ENCODE measurements at regions not wholly inside any gene's neighbourhood (a gene's known extent, or its start where the extent isn't known, plus 50 kb on each side); places are given as distances from the start of the nearest gene placed in this dataset.
A peak's percentile ranks its signal among the peaks of the same experiment; 100 is the strongest.

DNA sequence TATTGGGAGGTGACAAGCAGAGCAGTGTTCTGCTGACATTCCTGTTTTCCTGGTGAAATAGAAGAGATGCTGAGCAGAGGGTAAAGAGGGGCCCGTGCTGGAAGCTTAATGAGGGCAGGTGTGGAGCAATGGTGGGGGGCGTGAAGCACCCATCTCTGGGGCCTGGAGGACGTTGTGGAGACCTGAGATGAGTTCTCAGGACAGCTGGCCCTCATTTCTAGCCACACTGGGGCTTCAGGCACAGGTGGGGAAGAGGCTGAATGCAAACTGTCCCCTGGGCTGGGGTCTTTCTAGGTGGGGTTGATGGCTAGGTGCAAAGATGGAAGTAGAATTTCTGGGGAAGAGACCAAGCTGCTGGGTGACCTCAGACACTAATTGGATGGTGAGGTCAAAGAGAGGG lies 274.2 kb upstream of the TCERG1L start:
- H3K36me3 ChIP-seq (ENCODE audit: insufficient read depth, low read length): no peaks in the 10 kb centered on the region
- DNase-seq: no peak
- no peak overlapping the region for H3K4me3 ChIP-seq (ENCODE audit: low read length)
- Mint-ChIP-seq H3K27ac (no peak overlapping the region), H3K36me3 (no peaks in the 10 kb centered on the region), H3K4me1 (no peaks in the 10 kb centered on the region), H3K4me3 (no peak overlapping the region), H3K9me3 (peaks cover 0 to 4% (median 3%) of the 10 kb centered on the region in 5 donors), H3K27me3 (peaks cover 0 to 8% of the 10 kb centered on the region in 2 donors)
- H3K4me1 ChIP-seq (ENCODE audit: insufficient read depth, low read length): no peaks in the 10 kb centered on the region
- no peak overlapping the region for H3K27ac ChIP-seq (ENCODE audit: low read depth, low read length)
- H3K27me3 ChIP-seq (ENCODE audit: insufficient read depth, low read length, poor library complexity, severe bottlenecking): no peaks in the 10 kb centered on the region
- POLR2A ChIA-PET: no interaction called here
- H3K9me3 ChIP-seq (ENCODE audit: low read length): no peaks in the 10 kb centered on the region
- CTCF ChIA-PET: no interaction called here

DNA sequence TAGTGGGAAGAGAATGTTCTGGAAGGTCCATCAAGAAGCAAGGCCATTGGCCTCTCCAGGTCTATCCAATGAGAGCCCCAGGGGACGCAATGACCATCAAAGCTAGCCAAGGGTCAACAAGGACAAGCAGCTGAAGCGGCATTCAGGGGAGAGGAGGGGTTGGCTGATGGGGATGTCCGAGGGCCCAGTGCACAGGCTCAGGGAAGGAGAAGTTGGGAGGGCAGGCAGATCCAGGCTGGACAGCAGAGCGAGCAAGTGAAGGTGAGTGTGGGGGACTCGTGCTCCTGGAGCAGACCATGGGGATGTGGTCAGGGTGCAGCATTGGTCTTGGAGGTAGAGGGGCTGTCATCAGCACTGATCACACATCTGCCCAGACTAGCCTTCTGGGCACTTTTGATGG lies 275.4 kb upstream of the TCERG1L start:
- Mint-ChIP-seq H3K36me3 (no peaks in the 10 kb centered on the region), H3K4me1 (no peaks in the 10 kb centered on the region), H3K9me3 (peaks cover 0 to 5% (median 2%) of the 10 kb centered on the region in 5 donors), H3K4me3 (no peak overlapping the region), H3K27me3 (peaks cover 0 to 5% of the 10 kb centered on the region in 2 donors), H3K27ac (no peak overlapping the region)
- no peak overlapping the region for H3K4me3 ChIP-seq (ENCODE audit: low read length)
- no peaks in the 10 kb centered on the region for H3K9me3 ChIP-seq (ENCODE audit: low read length)
- ChIA-PET POLR2A (no interaction called here), CTCF (no interaction called here)
- no peaks in the 10 kb centered on the region for H3K36me3 ChIP-seq (ENCODE audit: insufficient read depth, low read length)
- no peak for DNase-seq
- H3K4me1 ChIP-seq (ENCODE audit: insufficient read depth, low read length): no peaks in the 10 kb centered on the region
- no peak overlapping the region for H3K27ac ChIP-seq (ENCODE audit: low read depth, low read length)
- no peaks in the 10 kb centered on the region for H3K27me3 ChIP-seq (ENCODE audit: insufficient read depth, low read length, poor library complexity, severe bottlenecking)

DNA sequence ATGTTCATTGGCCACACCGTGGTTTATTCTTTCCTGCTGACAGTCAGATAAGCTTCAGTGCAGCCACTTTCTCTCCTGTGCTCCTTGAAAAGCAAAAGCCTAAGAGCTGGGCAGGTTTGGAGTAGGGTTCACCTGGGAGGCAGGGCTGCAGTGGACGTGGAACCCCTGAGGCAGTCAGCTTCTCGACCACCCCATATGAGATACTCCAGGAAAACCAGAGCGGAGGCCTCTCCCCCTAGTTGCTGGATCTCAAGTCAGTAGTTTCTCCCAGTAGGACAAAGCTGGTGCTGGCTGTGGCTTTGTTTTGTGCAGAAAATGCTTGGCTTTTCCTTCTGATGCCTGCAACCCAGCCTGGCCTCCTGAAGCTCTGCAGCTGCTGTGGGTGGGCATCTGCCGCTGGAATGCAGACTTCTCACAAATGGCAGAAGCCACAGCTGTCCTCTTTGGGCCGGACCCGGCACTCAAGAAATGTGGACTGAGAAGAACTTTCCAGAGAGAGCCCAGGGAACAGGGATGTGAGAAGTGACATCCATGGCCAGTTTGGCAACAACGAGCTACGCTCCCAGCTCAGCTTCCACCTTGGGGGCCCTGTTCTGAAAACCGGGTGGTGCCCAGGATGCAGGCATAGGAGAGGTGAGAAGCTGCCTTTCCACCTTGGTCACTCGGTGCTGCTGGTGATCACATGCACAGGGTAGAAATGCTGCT lies 276.6 kb upstream of the TCERG1L start:
- Histone ChIP-seq H3K9me3 (ENCODE audit: low read length) (no peaks in the 10 kb centered on the region), H3K27me3 (ENCODE audit: insufficient read depth, low read length, poor library complexity, severe bottlenecking) (no peaks in the 10 kb centered on the region), H3K4me1 (ENCODE audit: insufficient read depth, low read length) (no peaks in the 10 kb centered on the region), H3K4me3 (ENCODE audit: low read length) (no peak overlapping the region), H3K36me3 (ENCODE audit: insufficient read depth, low read length) (no peaks in the 10 kb centered on the region), H3K27ac (ENCODE audit: low read depth, low read length) (no peak overlapping the region)
- H3K27ac Mint-ChIP-seq: no peak overlapping the region
- H3K4me3 Mint-ChIP-seq: no peak overlapping the region
- H3K9me3 Mint-ChIP-seq: peaks cover 0 to 7% (median 2%) of the 10 kb centered on the region in 5 donors
- H3K4me1 Mint-ChIP-seq: no peaks in the 10 kb centered on the region
- CTCF ChIA-PET: no interaction called here
- DNase-seq: no peak
- H3K27me3 Mint-ChIP-seq: peaks cover 0 to 5% of the 10 kb centered on the region in 2 donors
- POLR2A ChIA-PET: no interaction called here
- no peaks in the 10 kb centered on the region for H3K36me3 Mint-ChIP-seq

DNA sequence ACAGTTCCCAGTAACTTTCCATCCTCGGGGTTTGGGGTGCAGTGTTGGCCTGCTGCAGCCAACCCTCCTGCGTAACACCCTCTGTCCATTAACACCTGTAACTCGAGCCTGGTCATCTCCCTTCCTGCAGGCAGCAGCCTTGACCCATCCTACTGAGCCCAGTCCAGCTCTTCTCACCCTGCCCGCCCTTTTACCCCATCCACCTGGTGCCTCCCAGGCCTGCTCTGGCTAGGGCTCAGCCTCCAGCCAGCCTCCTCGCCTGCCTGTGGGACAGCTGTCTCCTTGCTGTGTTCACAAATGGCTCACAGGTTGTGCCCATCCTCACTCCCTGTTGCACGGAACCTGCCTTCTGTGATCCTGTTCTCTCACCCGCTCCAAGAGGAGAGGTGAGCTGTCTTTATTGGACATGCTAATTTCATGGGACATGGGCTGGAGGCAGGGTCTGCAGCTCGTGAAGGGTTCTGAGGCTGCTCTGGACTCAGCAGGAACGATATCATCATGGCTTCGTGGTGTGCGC lies 277.2 kb upstream of the TCERG1L start:
- Histone ChIP-seq H3K27me3 (ENCODE audit: insufficient read depth, low read length, poor library complexity, severe bottlenecking) (no peaks in the 10 kb centered on the region), H3K27ac (ENCODE audit: low read depth, low read length) (no peak overlapping the region), H3K4me1 (ENCODE audit: insufficient read depth, low read length) (no peaks in the 10 kb centered on the region), H3K36me3 (ENCODE audit: insufficient read depth, low read length) (no peaks in the 10 kb centered on the region), H3K9me3 (ENCODE audit: low read length) (no peaks in the 10 kb centered on the region), H3K4me3 (ENCODE audit: low read length) (no peak overlapping the region)
- no peaks in the 10 kb centered on the region for H3K36me3 Mint-ChIP-seq
- POLR2A ChIA-PET: no interaction called here
- no peak overlapping the region for H3K27ac Mint-ChIP-seq
- H3K9me3 Mint-ChIP-seq: peaks cover 0 to 7% (median 2%) of the 10 kb centered on the region in 5 donors
- CTCF ChIA-PET: no interaction called here
- peaks cover 0 to 5% of the 10 kb centered on the region in 2 donors for H3K27me3 Mint-ChIP-seq
- DNase-seq: no peak
- no peaks in the 10 kb centered on the region for H3K4me1 Mint-ChIP-seq
- H3K4me3 Mint-ChIP-seq: no peak overlapping the region

DNA sequence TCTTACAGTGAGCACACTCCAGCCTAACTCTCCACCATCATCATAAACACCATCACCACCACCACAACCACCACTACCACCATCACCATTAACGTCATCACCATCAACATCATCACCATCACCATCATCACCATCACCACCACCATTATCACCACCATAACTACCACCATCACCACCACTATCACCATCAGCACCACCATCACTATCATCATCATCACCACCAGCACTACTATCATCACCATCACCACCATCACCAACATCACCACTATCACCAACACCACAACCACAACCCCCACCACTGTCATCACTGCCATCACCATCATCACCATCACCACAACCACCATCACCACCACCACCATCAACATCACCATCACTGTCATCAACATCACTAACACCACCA lies 279.0 kb upstream of the TCERG1L start:
- ChIA-PET CTCF (no interaction called here), POLR2A (no interaction called here)
- no peak overlapping the region for H3K27ac ChIP-seq (ENCODE audit: low read depth, low read length)
- H3K9me3 ChIP-seq (ENCODE audit: low read length): no peaks in the 10 kb centered on the region
- no peak overlapping the region for H3K27ac Mint-ChIP-seq
- H3K36me3 ChIP-seq (ENCODE audit: insufficient read depth, low read length): no peaks in the 10 kb centered on the region
- H3K4me1 Mint-ChIP-seq: no peaks in the 10 kb centered on the region
- H3K9me3 Mint-ChIP-seq: peaks cover 0 to 6% (median 2%) of the 10 kb centered on the region in 5 donors
- no peaks in the 10 kb centered on the region for H3K36me3 Mint-ChIP-seq
- H3K4me3 Mint-ChIP-seq: no peak overlapping the region
- H3K27me3 Mint-ChIP-seq: peaks cover 0 to 5% of the 10 kb centered on the region in 2 donors
- no peak for DNase-seq
- no peaks in the 10 kb centered on the region for H3K27me3 ChIP-seq (ENCODE audit: insufficient read depth, low read length, poor library complexity, severe bottlenecking)
- H3K4me3 ChIP-seq (ENCODE audit: low read length): no peak overlapping the region
- no peaks in the 10 kb centered on the region for H3K4me1 ChIP-seq (ENCODE audit: insufficient read depth, low read length)

DNA sequence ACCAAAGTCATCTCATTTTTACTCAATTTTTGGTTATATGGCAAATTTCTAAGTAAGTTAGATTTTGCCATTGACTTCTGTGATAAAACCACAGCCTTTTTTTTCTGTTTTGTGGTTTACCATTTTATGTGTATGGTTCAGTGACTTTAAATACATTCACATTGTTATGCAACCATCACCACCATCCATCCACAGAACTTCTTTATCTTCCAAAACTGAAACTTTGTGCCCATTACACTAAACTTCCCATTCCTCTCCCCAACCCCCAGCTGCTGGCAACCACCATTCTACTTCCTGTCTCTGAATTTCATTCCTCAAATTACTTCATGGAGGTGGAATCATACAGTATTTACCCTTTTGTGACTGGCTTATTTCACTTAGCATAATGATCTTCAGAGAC lies 280.4 kb upstream of the TCERG1L start:
- Mint-ChIP-seq H3K27ac (no peak overlapping the region), H3K4me3 (no peak overlapping the region), H3K4me1 (no peaks in the 10 kb centered on the region), H3K27me3 (peaks cover 0 to 1% of the 10 kb centered on the region in 2 donors), H3K36me3 (no peaks in the 10 kb centered on the region), H3K9me3 (peaks cover 0 to 3% (median under 1%) of the 10 kb centered on the region in 5 donors)
- Histone ChIP-seq H3K27ac (ENCODE audit: low read depth, low read length) (no peak overlapping the region), H3K27me3 (ENCODE audit: insufficient read depth, low read length, poor library complexity, severe bottlenecking) (no peaks in the 10 kb centered on the region), H3K36me3 (ENCODE audit: insufficient read depth, low read length) (no peaks in the 10 kb centered on the region), H3K9me3 (ENCODE audit: low read length) (no peaks in the 10 kb centered on the region), H3K4me3 (ENCODE audit: low read length) (no peak overlapping the region), H3K4me1 (ENCODE audit: insufficient read depth, low read length) (no peaks in the 10 kb centered on the region)
- ChIA-PET POLR2A (no interaction called here), CTCF (no interaction called here)
- DNase-seq: no peak

DNA sequence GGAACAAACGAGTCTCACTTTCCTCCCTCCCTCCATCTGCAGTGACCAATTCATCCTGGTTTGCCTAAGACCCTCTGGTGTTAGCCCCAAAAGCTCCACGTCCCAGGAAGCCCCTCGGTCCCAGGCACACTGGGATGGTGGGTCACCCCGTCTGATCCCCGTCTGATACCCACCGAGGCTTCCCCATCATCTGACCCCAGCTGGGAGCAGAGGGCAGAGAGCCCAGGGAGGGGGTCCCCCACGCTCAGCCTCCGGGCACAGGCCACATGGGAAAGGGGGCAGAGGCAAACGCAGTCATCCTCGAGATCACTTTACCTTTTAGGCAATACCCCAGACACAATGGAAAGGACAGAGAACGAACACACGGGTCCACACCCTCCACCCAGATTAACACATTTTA lies 291.6 kb upstream of the PPP2R2D start:
- POLR2A ChIA-PET: no interaction called here
- Mint-ChIP-seq H3K4me3 (no peak overlapping the region), H3K27me3 (peaks cover 3 to 7% of the 10 kb centered on the region in 2 donors), H3K9me3 (peaks cover 4 to 17% (median 13%) of the 10 kb centered on the region in 5 donors), H3K36me3 (no peaks in the 10 kb centered on the region), H3K4me1 (no peaks in the 10 kb centered on the region), H3K27ac (no peak overlapping the region)
- Histone ChIP-seq H3K27ac (ENCODE audit: low read depth, low read length) (no peak overlapping the region), H3K4me1 (ENCODE audit: insufficient read depth, low read length) (no peaks in the 10 kb centered on the region), H3K27me3 (ENCODE audit: insufficient read depth, low read length, poor library complexity, severe bottlenecking) (no peaks in the 10 kb centered on the region), H3K9me3 (ENCODE audit: low read length) (no peaks in the 10 kb centered on the region), H3K36me3 (ENCODE audit: insufficient read depth, low read length) (no peaks in the 10 kb centered on the region), H3K4me3 (ENCODE audit: low read length) (no peak overlapping the region)
- DNase-seq: no peak
- CTCF ChIA-PET: no interaction called here

DNA sequence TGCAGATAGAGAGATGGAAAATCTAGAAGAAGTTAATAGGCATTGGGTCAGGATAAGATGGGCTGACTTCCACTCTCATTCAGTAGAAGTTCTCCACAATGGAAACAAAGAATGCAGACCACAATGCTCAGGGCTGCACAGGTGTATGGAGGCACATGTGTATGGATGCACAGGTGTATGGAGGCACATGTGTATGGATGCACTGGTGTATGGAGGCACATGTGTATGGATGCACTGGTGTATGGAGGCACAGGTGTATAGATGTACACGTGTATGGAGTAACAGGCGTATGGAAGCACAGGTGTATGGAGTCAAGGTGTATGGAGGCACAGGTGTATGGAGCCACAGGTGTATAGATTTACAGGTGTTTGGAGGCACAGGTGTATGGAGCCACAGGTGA lies 285.7 kb upstream of the PPP2R2D start:
- H3K36me3 ChIP-seq (ENCODE audit: insufficient read depth, low read length): no peaks in the 10 kb centered on the region
- no peak overlapping the region for H3K4me3 ChIP-seq (ENCODE audit: low read length)
- no peaks in the 10 kb centered on the region for H3K27me3 ChIP-seq (ENCODE audit: insufficient read depth, low read length, poor library complexity, severe bottlenecking)
- H3K27ac Mint-ChIP-seq: peak overlapping the region in 1 of 8 donors; percentile 43
- H3K36me3 Mint-ChIP-seq: no peaks in the 10 kb centered on the region
- H3K4me3 Mint-ChIP-seq: no peak overlapping the region
- POLR2A ChIA-PET: no interaction called here
- no peaks in the 10 kb centered on the region for H3K9me3 ChIP-seq (ENCODE audit: low read length)
- no peaks in the 10 kb centered on the region for H3K4me1 ChIP-seq (ENCODE audit: insufficient read depth, low read length)
- CTCF ChIA-PET: no interaction called here
- H3K9me3 Mint-ChIP-seq: peaks cover 0 to 7% (median 0%) of the 10 kb centered on the region in 5 donors
- H3K27me3 Mint-ChIP-seq: peaks cover 4 to 14% of the 10 kb centered on the region in 2 donors
- H3K27ac ChIP-seq (ENCODE audit: low read depth, low read length): no peak overlapping the region
- DNase-seq: no peak
- no peaks in the 10 kb centered on the region for H3K4me1 Mint-ChIP-seq
